ENCODE measurements at regions not wholly inside any gene's neighbourhood (a gene's known extent, or its start where the extent isn't known, plus 50 kb on each side); places are given as distances from the start of the nearest gene placed in this dataset.

- peaks cover 6% of the 10 kb centered on the region for H3K9me3 Mint-ChIP-seq (ENCODE audit: low read depth, unreplicated experiment)
- no peak overlapping the region for H3K4me3 Mint-ChIP-seq (ENCODE audit: low read depth, unreplicated experiment)
- no peaks in the 10 kb centered on the region for H3K36me3 Mint-ChIP-seq (ENCODE audit: insufficient read depth, unreplicated experiment)
- H3K27ac Mint-ChIP-seq (ENCODE audit: unreplicated experiment) = no peak overlapping the region
- intact Hi-C loops (cut with micrococcal nuclease; ENCODE audit: unreplicated experiment) = no loop called here
- peaks cover 28% of the 10 kb centered on the region for H3K4me1 Mint-ChIP-seq (ENCODE audit: low read depth, unreplicated experiment)
- DNase-seq = no peak
- CTCF ChIA-PET = no interaction called here
- no peak for TF ChIP-seq CTCF (IDR thresholded peaks at IDR 0.05; ENCODE audit: unreplicated experiment)
- no peaks in the 10 kb centered on the region for H3K27me3 Mint-ChIP-seq (ENCODE audit: unreplicated experiment)
- BruUV-seq (replicated peaks) = no TSS peak
Observed at GRCh38 chr5:57687596-57687995, 205.0 kb upstream of the ACTBL2 start.

GRCh38 chr5:57685516-57686255 is 203.1 kb upstream of the ACTBL2 start:
- Mint-ChIP-seq H3K4me3 (ENCODE audit: low read depth, unreplicated experiment) (no peak overlapping the region), H3K4me1 (ENCODE audit: low read depth, unreplicated experiment) (peaks cover 16% of the 10 kb centered on the region), H3K27me3 (ENCODE audit: unreplicated experiment) (no peaks in the 10 kb centered on the region), H3K27ac (ENCODE audit: unreplicated experiment) (no peak overlapping the region), H3K36me3 (ENCODE audit: insufficient read depth, unreplicated experiment) (no peaks in the 10 kb centered on the region), H3K9me3 (ENCODE audit: low read depth, unreplicated experiment) (peaks cover 6% of the 10 kb centered on the region)
- intact Hi-C loops (cut with micrococcal nuclease; ENCODE audit: unreplicated experiment) = no loop called here
- no TSS peak for BruUV-seq (replicated peaks)
- no peak for DNase-seq
- no peak for TF ChIP-seq CTCF (IDR thresholded peaks at IDR 0.05; ENCODE audit: unreplicated experiment)
- CTCF ChIA-PET = interaction anchor here (0.9 kb wide), 1 partner anchor 49 kb away, joined by 3 read pairs; no protein-coding TSS in a partner anchor

DNA sequence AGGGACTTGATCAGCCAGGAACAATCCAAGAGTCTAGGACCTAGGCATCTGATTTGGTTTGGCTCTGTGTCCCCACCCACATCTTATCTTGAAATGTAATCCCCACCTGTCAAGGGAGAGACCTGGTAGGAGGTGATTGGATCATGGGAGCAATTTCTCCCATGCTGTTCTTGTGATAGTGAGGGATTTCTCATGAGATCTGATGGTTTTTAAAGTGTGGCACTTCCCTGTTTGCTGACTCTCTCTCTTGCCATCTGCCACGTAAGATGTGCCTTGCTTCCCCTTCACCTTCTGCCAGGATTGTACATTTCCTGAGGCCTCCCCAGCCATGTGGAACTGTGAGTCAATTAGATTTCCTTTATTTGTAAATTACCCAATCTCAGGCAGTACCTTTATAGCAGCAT is 201.7 kb upstream of the ACTBL2 start:
- no peaks in the 10 kb centered on the region for H3K27me3 Mint-ChIP-seq (ENCODE audit: unreplicated experiment)
- H3K36me3 Mint-ChIP-seq (ENCODE audit: insufficient read depth, unreplicated experiment) = no peaks in the 10 kb centered on the region
- H3K9me3 Mint-ChIP-seq (ENCODE audit: low read depth, unreplicated experiment) = peaks cover 3% of the 10 kb centered on the region
- H3K4me3 Mint-ChIP-seq (ENCODE audit: low read depth, unreplicated experiment) = no peak overlapping the region
- peak overlapping the region; percentile 21 for H3K27ac Mint-ChIP-seq (ENCODE audit: unreplicated experiment)
- TF ChIP-seq CTCF (IDR thresholded peaks at IDR 0.05; ENCODE audit: unreplicated experiment) = no peak
- BruUV-seq (replicated peaks) = no TSS peak
- intact Hi-C loops (cut with micrococcal nuclease; ENCODE audit: unreplicated experiment) = no loop called here
- no peak for DNase-seq
- CTCF ChIA-PET = no interaction called here
- H3K4me1 Mint-ChIP-seq (ENCODE audit: low read depth, unreplicated experiment) = peaks cover 16% of the 10 kb centered on the region

DNA sequence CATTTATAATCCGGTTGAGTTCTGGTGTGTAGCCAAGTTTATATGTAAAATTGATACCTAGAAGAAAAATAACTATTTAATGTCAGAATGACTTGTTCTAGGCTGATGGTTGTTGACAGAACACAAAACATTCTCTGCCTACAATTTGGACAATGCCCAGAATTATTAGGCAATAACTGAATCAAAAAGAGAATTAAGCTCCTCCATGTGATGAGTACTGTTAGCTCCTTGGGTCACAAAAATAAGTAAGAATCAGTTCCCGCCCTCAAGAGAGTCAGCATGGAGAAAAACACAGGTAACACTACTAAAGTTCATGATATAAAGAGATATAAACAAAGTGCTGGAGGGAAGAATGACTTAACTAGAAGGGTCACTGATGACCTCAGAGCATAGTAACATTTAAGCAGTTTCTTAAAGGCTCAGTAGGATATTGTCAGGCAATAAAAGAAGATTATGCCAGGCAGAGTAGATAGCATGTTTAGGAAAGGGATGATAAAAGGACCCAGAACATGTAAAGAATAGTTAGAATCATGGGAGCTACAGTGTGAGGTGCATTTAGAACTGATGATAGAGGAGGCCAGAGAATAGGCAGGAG is 200.5 kb upstream of the ACTBL2 start:
- DNase-seq = no peak
- Mint-ChIP-seq H3K36me3 (ENCODE audit: insufficient read depth, unreplicated experiment) (no peaks in the 10 kb centered on the region), H3K4me1 (ENCODE audit: low read depth, unreplicated experiment) (peaks cover 16% of the 10 kb centered on the region), H3K9me3 (ENCODE audit: low read depth, unreplicated experiment) (no peaks in the 10 kb centered on the region), H3K27me3 (ENCODE audit: unreplicated experiment) (no peaks in the 10 kb centered on the region), H3K27ac (ENCODE audit: unreplicated experiment) (no peak overlapping the region), H3K4me3 (ENCODE audit: low read depth, unreplicated experiment) (no peak overlapping the region)
- intact Hi-C loops (cut with micrococcal nuclease; ENCODE audit: unreplicated experiment) = no loop called here
- BruUV-seq (replicated peaks) = no TSS peak
- CTCF ChIA-PET = interaction anchor here (1.8 kb wide), 1 partner anchor 10 kb away, joined by 4 read pairs; no protein-coding TSS in a partner anchor
- no peak for TF ChIP-seq CTCF (IDR thresholded peaks at IDR 0.05; ENCODE audit: unreplicated experiment)
